Pancreas (tissue), 10 donors: ENCODE measurements at regions not wholly inside any gene's neighbourhood (a gene's known extent, or its start where the extent isn't known, plus 50 kb on each side); places are given as distances from the start of the nearest gene placed in this dataset.

Experiments used
- ATAC-seq, 4 donors: fragments of 200-7000 bp; cut with Tn5 transposase; one replicate each; pipeline versions ENCODE4 v1.8.0 to v1.9.1; 2020; ENCODE audit warnings: mild to moderate bottlenecking in 4 of 4, moderate library complexity in 4 of 4
- DNase-seq, 6 donors: peaks; one replicate each; pipeline ENCODE4 v3.0.0-alpha.2; 2020
- FAIRE-seq: peaks from 2 replicates; lab custom pipeline; 2012; peaks lifted over from hg19 to GRCh38; lab: Jason Lieb, UNC
- H3K27ac ChIP-seq, 4 donors: fragments of 200-600 bp; sonication (generic); 1 replicate in 3 of 4; 2 replicates in 1 of 4; pipeline versions ENCODE4 v1.5.0 to v1.8.0; 2020
- H3K27me3 ChIP-seq, 4 donors: fragments of 200-600 bp; one replicate each; pipeline ENCODE4 v1.8.0; 2021
- H3K36me3 ChIP-seq, 3 donors: fragments of 200-600 bp; sonication (generic) in 1 of 3; one replicate each; pipeline versions ENCODE4 v1.5.0 to v1.8.0; 2020 to 2021
- H3K4me1 ChIP-seq, 3 donors: fragments of 200-600 bp; one replicate each; pipeline ENCODE4 v1.8.0; 2021
- H3K4me3 ChIP-seq, 4 donors: fragments of 200-600 bp; sonication (generic) in 2 of 4; one replicate each; pipeline versions ENCODE4 v1.5.0 to v1.8.0; 2020 to 2021
- H3K9me3 ChIP-seq, 4 donors: fragments of 200-600 bp; one replicate each; pipeline ENCODE4 v1.8.0; 2021
- CTCF ChIP-seq, 4 donors: fragments of 200-600 bp; sonication (generic) in 3 of 4; IDR thresholded peaks; one replicate each; pipeline versions ENCODE4 v1.5.0 to v1.8.0; 2021; ENCODE audit warnings: antibody characterized with exemption in 4 of 4
- WGBS, 2 donors: extraction: QIAGEN DNeasy Blood & Tissue Kit; methylation state at CpG; one replicate each; pipeline ENCODE4 v1.1.7; 2013; 5-methylcytosine and 5-hydroxymethylcytosine counted together
- intact Hi-C, 3 donors: fragments of 100-400 bp; cut with DNase I; formaldehyde crosslinking; loops; one replicate each; pipeline versions ENCODE4 v1.11.1 to v1.14.2; 2022
- donor health status: healthy with polysubstance abuse.
- donor health status: DM: no; HTN: no; CAD: no; lungs with moderate emphysema.
- donor health status: DM: no; HTN: no; CAD: no.
- donor health status: control.
- donor health status: control.
- donor health status: Bipolar disorder and iron deficiency.
- donor health status: DM: yes; HTN: yes; CAD: no.
- donor health status: DM: no; HTN: no; CAD: no.
- donor health status: DM: no; HTN: no; CAD: no.
- donor health status: DM: yes; HTN: yes; CAD: no.

GRCh38 chr18:45166836-45167551, 448.3 kb upstream of the SLC14A2 start:
- DNase-seq: peak in 1 of 6 donors; percentile 24
- no peak for FAIRE-seq

GRCh38 chr18:45167631-45168280, 447.5 kb upstream of the SLC14A2 start:
- H3K4me3 ChIP-seq: no peak overlapping the region
- H3K36me3 ChIP-seq: no peaks in the 10 kb centered on the region
- WGBS, 2 donors: 76 to 86% methylated on average over 6 of the region's 6 CpGs
- no peaks in the 10 kb centered on the region for H3K4me1 ChIP-seq
- no peaks in the 10 kb centered on the region for H3K27me3 ChIP-seq
- DNase-seq (no peak), FAIRE-seq (no peak), ATAC-seq (no peak)
- intact Hi-C loops: loop anchor here in 1 of 3 donors (10.0 kb wide), 1 partner anchor 787 kb away; no protein-coding TSS in a partner anchor
- TF ChIP-seq CTCF (IDR thresholded peaks at IDR 0.05): no peak
- no peaks in the 10 kb centered on the region for H3K9me3 ChIP-seq
- no peak overlapping the region for H3K27ac ChIP-seq

More at GRCh38 chr18:45166836-45167551, 448.3 kb upstream of the SLC14A2 start:
- H3K27me3 ChIP-seq: no peaks in the 10 kb centered on the region
- no peak for ATAC-seq
- intact Hi-C loops: loop anchor here in 1 of 3 donors (10.0 kb wide), 1 partner anchor 788 kb away; no protein-coding TSS in a partner anchor
- H3K27ac ChIP-seq: no peak overlapping the region
- WGBS, 2 donors: 63 to 78% methylated on average over 5 of the region's 5 CpGs
- TF ChIP-seq CTCF (IDR thresholded peaks at IDR 0.05): no peak
- no peak overlapping the region for H3K4me3 ChIP-seq
- H3K9me3 ChIP-seq: no peaks in the 10 kb centered on the region
- no peaks in the 10 kb centered on the region for H3K4me1 ChIP-seq
- H3K36me3 ChIP-seq: no peaks in the 10 kb centered on the region

GRCh38 chr18:45168866-45169600, 446.2 kb upstream of the SLC14A2 start:
- WGBS, 2 donors: 64 to 67% methylated on average over 2 of the region's 2 CpGs
- ATAC-seq (peak; percentile 37 to 59 (median 56)), DNase-seq (peak in 1 of 6 donors; percentile 35), FAIRE-seq (no peak)
- Histone ChIP-seq H3K27ac (no peak overlapping the region), H3K36me3 (no peaks in the 10 kb centered on the region), H3K27me3 (no peaks in the 10 kb centered on the region), H3K4me1 (no peaks in the 10 kb centered on the region), H3K9me3 (no peaks in the 10 kb centered on the region), H3K4me3 (no peak overlapping the region)
- TF ChIP-seq CTCF (IDR thresholded peaks at IDR 0.05): no peak
- intact Hi-C loops: loop anchor here in 1 of 3 donors (10.0 kb wide), 1 partner anchor 786 kb away; no protein-coding TSS in a partner anchor

GRCh38 chr18:45169610-45170009, 445.7 kb upstream of the SLC14A2 start:
- Histone ChIP-seq H3K4me3 (no peak overlapping the region), H3K27me3 (no peaks in the 10 kb centered on the region), H3K27ac (no peak overlapping the region), H3K36me3 (no peaks in the 10 kb centered on the region), H3K9me3 (no peaks in the 10 kb centered on the region), H3K4me1 (no peaks in the 10 kb centered on the region)
- FAIRE-seq (no peak), DNase-seq (peak in 1 of 6 donors; percentile 18), ATAC-seq (peak; percentile 41 to 61 (median 55))
- TF ChIP-seq CTCF (IDR thresholded peaks at IDR 0.05): no peak
- intact Hi-C loops: loop anchor here in 1 of 3 donors (10.0 kb wide), 1 partner anchor 785 kb away; no protein-coding TSS in a partner anchor
